ENCODE measurements at regions not wholly inside any gene's neighbourhood (a gene's known extent, or its start where the extent isn't known, plus 50 kb on each side); places are given as distances from the start of the nearest gene placed in this dataset.
"Not testable (repeated sequence)": the region's sequence is repeated elsewhere in the genome, so short reads cannot be mapped to it uniquely, and the experiment has no call there.

- H3K36me3 Mint-ChIP-seq; H3K27me3 Mint-ChIP-seq; H3K9me3 Mint-ChIP-seq; intact Hi-C loops (cut with micrococcal nuclease); H3K27me3 ChIP-seq (ENCODE audit: insufficient read depth, low read length); DNase-seq; H3K36me3 ChIP-seq (ENCODE audit: insufficient read depth, low read length); H3K4me3 ChIP-seq (ENCODE audit: low read length in 2 of 2); H3K9me3 ChIP-seq (ENCODE audit: control insufficient read depth in 1 of 2, low read length in 2 of 2): not testable (repeated sequence)
- Mint-ChIP-seq H3K27ac (peak overlapping the region in 5 of 7 donors; percentile 50 to 97 (median 68)), H3K4me1 (peaks cover 0 to 42% (median 25%) of the 10 kb centered on the region in 4 donors), H3K4me3 (peak overlapping the region in 5 of 8 donors; percentile 37 to 87 (median 45))
- ChIA-PET CTCF (ENCODE audit: partially characterized antibody) (interaction anchor here (2.5 kb wide), 1 partner anchor 66 kb away, joined by 11 read pairs; no protein-coding TSS in a partner anchor), POLR2A (ENCODE audit: partially characterized antibody) (interaction anchor here (1.1 to 5.4 kb wide), 5 partner anchors 10 to 173 kb away, joined by 3 to 33 read pairs (median 8); no protein-coding TSS in a partner anchor)
- H3K4me1 ChIP-seq (ENCODE audit: insufficient read depth, low read length) = peaks cover 79% of the 10 kb centered on the region
- H3K27ac ChIP-seq (ENCODE audit: low read depth, low read length) = peak overlapping the region; percentile 28
Measured at GRCh38 chr10:46095943-46096342, 49.9 kb upstream of the MSMB start.

- Mint-ChIP-seq H3K9me3 (peaks cover 0 to 4% (median 1%) of the 10 kb centered on the region in 8 donors), H3K27me3 (no peaks in the 10 kb centered on the region), H3K36me3 (peaks cover 1 to 4% of the 10 kb centered on the region in 2 donors), H3K4me3 (peak overlapping the region in 5 of 8 donors; percentile 75 to 88 (median 76)), H3K27ac (peak overlapping the region in 5 of 7 donors; percentile 50 to 99 (median 94)), H3K4me1 (peaks cover 0 to 41% (median 25%) of the 10 kb centered on the region in 4 donors)
- Histone ChIP-seq H3K4me1 (ENCODE audit: insufficient read depth, low read length) (peaks cover 74% of the 10 kb centered on the region), H3K4me3 (ENCODE audit: low read length in 2 of 2) (peak overlapping the region in 1 of 2 donors; percentile 14), H3K27ac (ENCODE audit: low read depth, low read length) (peak overlapping the region; percentile 28), H3K27me3 (ENCODE audit: insufficient read depth, low read length) (no peaks in the 10 kb centered on the region), H3K36me3 (ENCODE audit: insufficient read depth, low read length) (no peaks in the 10 kb centered on the region), H3K9me3 (ENCODE audit: control insufficient read depth in 1 of 2, low read length in 2 of 2) (no peaks in the 10 kb centered on the region)
- POLR2A ChIA-PET (ENCODE audit: partially characterized antibody) = interaction anchor here (1.0 to 5.4 kb wide), 4 partner anchors 8 to 172 kb away, joined by 3 to 33 read pairs (median 7); no protein-coding TSS in a partner anchor
- CTCF ChIA-PET (ENCODE audit: partially characterized antibody) = interaction anchor here (2.5 kb wide), 1 partner anchor 67 kb away, joined by 11 read pairs; no protein-coding TSS in a partner anchor
- intact Hi-C loops (cut with micrococcal nuclease) = no loop called here
- DNase-seq = no peak
Measured at GRCh38 chr10:46096446-46096845, 50.4 kb upstream of the MSMB start.

GRCh38 chr10:46096909-46097575 is 51.0 kb upstream of the MSMB start:
- peaks cover 1 to 4% of the 10 kb centered on the region in 2 donors for H3K36me3 Mint-ChIP-seq
- peak overlapping the region in 6 of 8 donors; percentile 62 to 88 (median 76) for H3K4me3 Mint-ChIP-seq
- ChIA-PET POLR2A (ENCODE audit: partially characterized antibody) (interaction anchor here (1.0 to 5.4 kb wide), 3 partner anchors 8 to 20 kb away, joined by 3 to 33 read pairs (median 11); no protein-coding TSS in a partner anchor), CTCF (ENCODE audit: partially characterized antibody) (interaction anchor here (2.5 kb wide), 1 partner anchor 68 kb away, joined by 11 read pairs; no protein-coding TSS in a partner anchor)
- peak overlapping the region in 5 of 7 donors; percentile 50 to 99 (median 94) for H3K27ac Mint-ChIP-seq
- H3K4me3 ChIP-seq (ENCODE audit: low read length in 2 of 2) = peak overlapping the region in 1 of 2 donors; percentile 14
- intact Hi-C loops (cut with micrococcal nuclease) = no loop called here
- H3K36me3 ChIP-seq (ENCODE audit: insufficient read depth, low read length) = no peaks in the 10 kb centered on the region
- no peaks in the 10 kb centered on the region for H3K27me3 ChIP-seq (ENCODE audit: insufficient read depth, low read length)
- H3K4me1 ChIP-seq (ENCODE audit: insufficient read depth, low read length) = peaks cover 68% of the 10 kb centered on the region
- no peaks in the 10 kb centered on the region for H3K27me3 Mint-ChIP-seq
- DNase-seq = peak in 2 of 5 donors; percentile 24 to 34
- H3K27ac ChIP-seq (ENCODE audit: low read depth, low read length) = peak overlapping the region; percentile 28
- no peaks in the 10 kb centered on the region for H3K9me3 ChIP-seq (ENCODE audit: control insufficient read depth in 1 of 2, low read length in 2 of 2)
- H3K4me1 Mint-ChIP-seq = peaks cover 0 to 41% (median 24%) of the 10 kb centered on the region in 4 donors
- peaks cover 0 to 4% (median 1%) of the 10 kb centered on the region in 8 donors for H3K9me3 Mint-ChIP-seq

GRCh38 chr10:46097576-46098317 is 51.7 kb upstream of the MSMB start:
- Mint-ChIP-seq H3K27ac (peak overlapping the region in 5 of 7 donors; percentile 37 to 99 (median 75)), H3K4me1 (peaks cover 6 to 42% (median 24%) of the 10 kb centered on the region in 4 donors), H3K9me3 (peaks cover 0 to 4% (median 1%) of the 10 kb centered on the region in 8 donors), H3K4me3 (peak overlapping the region in 6 of 8 donors; percentile 35 to 88 (median 65)), H3K36me3 (peaks cover 1 to 4% of the 10 kb centered on the region in 2 donors), H3K27me3 (no peaks in the 10 kb centered on the region)
- no peak for DNase-seq
- intact Hi-C loops (cut with micrococcal nuclease) = no loop called here
- Histone ChIP-seq H3K27ac (ENCODE audit: low read depth, low read length) (peak overlapping the region; percentile 10), H3K27me3 (ENCODE audit: insufficient read depth, low read length) (no peaks in the 10 kb centered on the region), H3K4me1 (ENCODE audit: insufficient read depth, low read length) (peaks cover 61% of the 10 kb centered on the region), H3K36me3 (ENCODE audit: insufficient read depth, low read length) (no peaks in the 10 kb centered on the region), H3K9me3 (ENCODE audit: control insufficient read depth in 1 of 2, low read length in 2 of 2) (no peaks in the 10 kb centered on the region), H3K4me3 (ENCODE audit: low read length in 2 of 2) (no peak overlapping the region)
- ChIA-PET POLR2A (ENCODE audit: partially characterized antibody) (interaction anchor here (1.0 to 5.4 kb wide), 3 partner anchors 9 to 20 kb away, joined by 3 to 33 read pairs (median 11); no protein-coding TSS in a partner anchor), CTCF (ENCODE audit: partially characterized antibody) (interaction anchor here (2.5 kb wide), 1 partner anchor 68 kb away, joined by 11 read pairs; no protein-coding TSS in a partner anchor)

- intact Hi-C loops (cut with micrococcal nuclease) = no loop called here
- H3K4me1 Mint-ChIP-seq = peaks cover 6 to 42% (median 24%) of the 10 kb centered on the region in 4 donors
- POLR2A ChIA-PET (ENCODE audit: partially characterized antibody) = interaction anchor here (5.4 kb wide), 1 partner anchor 8 kb away, joined by 33 read pairs; no protein-coding TSS in a partner anchor
- peaks cover 1 to 4% of the 10 kb centered on the region in 2 donors for H3K36me3 Mint-ChIP-seq
- H3K27ac ChIP-seq (ENCODE audit: low read depth, low read length) = no peak overlapping the region
- H3K9me3 ChIP-seq (ENCODE audit: control insufficient read depth in 1 of 2, low read length in 2 of 2) = no peaks in the 10 kb centered on the region
- peaks cover 54% of the 10 kb centered on the region for H3K4me1 ChIP-seq (ENCODE audit: insufficient read depth, low read length)
- H3K9me3 Mint-ChIP-seq = peaks cover 0 to 4% (median 1%) of the 10 kb centered on the region in 8 donors
- H3K4me3 ChIP-seq (ENCODE audit: low read length in 2 of 2) = no peak overlapping the region
- H3K36me3 ChIP-seq (ENCODE audit: insufficient read depth, low read length) = no peaks in the 10 kb centered on the region
- H3K27ac Mint-ChIP-seq = peak overlapping the region in 4 of 7 donors; percentile 11 to 73 (median 52)
- no peaks in the 10 kb centered on the region for H3K27me3 ChIP-seq (ENCODE audit: insufficient read depth, low read length)
- peak overlapping the region in 2 of 8 donors; percentile 1 to 33 for H3K4me3 Mint-ChIP-seq
- CTCF ChIA-PET (ENCODE audit: partially characterized antibody) = interaction anchor here (2.5 kb wide), 1 partner anchor 69 kb away, joined by 11 read pairs; no protein-coding TSS in a partner anchor
- H3K27me3 Mint-ChIP-seq = no peaks in the 10 kb centered on the region
- no peak for DNase-seq
Measured at GRCh38 chr10:46098386-46098785, 52.3 kb upstream of the MSMB start.

GRCh38 chr10:46098925-46099324 is 52.9 kb upstream of the MSMB start:
- Mint-ChIP-seq H3K27ac (peak overlapping the region in 3 of 7 donors; percentile 47 to 73 (median 48)), H3K4me1 (peaks cover 6 to 42% (median 24%) of the 10 kb centered on the region in 4 donors)
- H3K9me3 ChIP-seq (ENCODE audit: control insufficient read depth in 1 of 2, low read length in 2 of 2); H3K27ac ChIP-seq (ENCODE audit: low read depth, low read length); DNase-seq; intact Hi-C loops (cut with micrococcal nuclease); H3K9me3 Mint-ChIP-seq; H3K36me3 Mint-ChIP-seq; H3K27me3 Mint-ChIP-seq; H3K27me3 ChIP-seq (ENCODE audit: insufficient read depth, low read length); H3K4me3 Mint-ChIP-seq; H3K4me3 ChIP-seq (ENCODE audit: low read length in 2 of 2); H3K36me3 ChIP-seq (ENCODE audit: insufficient read depth, low read length); POLR2A ChIA-PET (ENCODE audit: partially characterized antibody); CTCF ChIA-PET (ENCODE audit: partially characterized antibody): not testable (repeated sequence)
- peaks cover 49% of the 10 kb centered on the region for H3K4me1 ChIP-seq (ENCODE audit: insufficient read depth, low read length)

All from CD4-positive, alpha-beta memory T cell (primary cell).